Fibroblast of skin of right quadriceps (primary cell): ENCODE measurements at regions not wholly inside any gene's neighbourhood (a gene's known extent, or its start where the extent isn't known, plus 50 kb on each side); places are given as distances from the start of the nearest gene placed in this dataset.
"Not testable (repeated sequence)": the region's sequence is repeated elsewhere in the genome, so short reads cannot be mapped to it uniquely, and the experiment has no call there.

Experiments
- DNase-seq: peaks from one replicate; pipeline ENCODE4 v3.0.0-alpha.2; 2013

GRCh38 chr1:185538309-185538898 lies 195.8 kb upstream of the HMCN1 start:
- DNase-seq = not testable (repeated sequence)

GRCh38 chr1:185537596-185537995 lies 196.6 kb upstream of the HMCN1 start:
- DNase-seq = no peak

GRCh38 chr1:185536165-185536920 lies 197.8 kb upstream of the HMCN1 start:
- DNase-seq = no peak

GRCh38 chr1:185535621-185536020 lies 198.6 kb upstream of the HMCN1 start:
- DNase-seq = no peak

GRCh38 chr1:185534801-185535200 lies 199.4 kb upstream of the HMCN1 start:
- no peak for DNase-seq

GRCh38 chr1:185533596-185533995 lies 200.6 kb upstream of the HMCN1 start:
- DNase-seq = no peak

- peak; percentile 28 for DNase-seq
Observed at GRCh38 chr1:185532856-185533255, 201.3 kb upstream of the HMCN1 start.

- DNase-seq = no peak
Observed at GRCh38 chr1:185531838-185532237, 202.4 kb upstream of the HMCN1 start.

GRCh38 chr1:185530215-185530614 lies 204.0 kb upstream of the HMCN1 start:
- no peak for DNase-seq

- no peak for DNase-seq
Observed at GRCh38 chr1:185529673-185530072, 204.5 kb upstream of the HMCN1 start.

GRCh38 chr1:185528084-185528676 lies 206.0 kb upstream of the HMCN1 start:
- DNase-seq = no peak

- DNase-seq = no peak
Observed at GRCh38 chr1:185526344-185527307, 207.6 kb upstream of the HMCN1 start.

GRCh38 chr1:185520188-185520920 lies 203.3 kb upstream of the IVNS1ABP start:
- peak; percentile 74 for DNase-seq

- DNase-seq = no peak
Observed at GRCh38 chr1:185517808-185518419, 200.9 kb upstream of the IVNS1ABP start.

GRCh38 chr1:185517301-185517700 lies 200.3 kb upstream of the IVNS1ABP start:
- not testable (repeated sequence) for DNase-seq

GRCh38 chr1:185515696-185516095 lies 198.7 kb upstream of the IVNS1ABP start:
- DNase-seq = no peak

- DNase-seq = no peak
Observed at GRCh38 chr1:185514311-185514710, 197.3 kb upstream of the IVNS1ABP start.

GRCh38 chr1:185512442-185512841 lies 195.4 kb upstream of the IVNS1ABP start:
- DNase-seq = no peak

GRCh38 chr1:185501099-185501498 lies 184.1 kb upstream of the IVNS1ABP start:
- no peak for DNase-seq

- peak; percentile 92 for DNase-seq
Observed at GRCh38 chr1:185500001-185500626, 183.1 kb upstream of the IVNS1ABP start.

- DNase-seq = no peak
Observed at GRCh38 chr1:185498207-185498606, 181.2 kb upstream of the IVNS1ABP start.
